CD4-positive, alpha-beta T cell (primary cell): ENCODE measurements at regions not wholly inside any gene's neighbourhood (a gene's known extent, or its start where the extent isn't known, plus 50 kb on each side); places are given as distances from the start of the nearest gene placed in this dataset.

ENCODE experiments used
- ATAC-seq: fragments of 200-7000 bp; cut with Tn5 transposase; one replicate; pipeline ENCODE4 v1.10.0; 2022; ENCODE audit warnings: mild to moderate bottlenecking; ENCODE audit not compliant: poor library complexity
- CTCF ChIA-PET: fragments of 350-600 bp; sonication (Branson Sonifier 250); formaldehyde crosslinking; loops from one replicate; lab custom pipeline; 2021; ENCODE audit warnings: antibody characterized with exemption, inconsistent platforms; lab: Charles Lee
- POLR2A ChIA-PET: fragments of 350-600 bp; sonication (Branson Sonifier 250); formaldehyde crosslinking; loops from one replicate; lab custom pipeline; 2021; ENCODE audit warnings: antibody characterized with exemption, inconsistent platforms; lab: Charles Lee
- DNase-seq, 14 experiments: peaks; one replicate each; pipeline ENCODE4 v3.0.0-alpha.2; 2013 to 2020; ENCODE audit warnings: mixed read lengths in 2 of 14
- H3K27ac ChIP-seq, 2 donors: one replicate each; pipeline versions ENCODE4 v1.5.1 to v1.7.0; 2013; ENCODE audit warnings: low read length in 2 of 2, low read depth in 1 of 2, mild to moderate bottlenecking in 1 of 2
- H3K27me3 ChIP-seq, 2 experiments: 1 replicate in 1 of 2; 2 replicates in 1 of 2; pipeline versions ENCODE4 v1.6.1 to v1.7.0; 2013; ENCODE audit warnings: low read length in 2 of 2, control low read depth in 1 of 2, mild to moderate bottlenecking in 1 of 2, moderate library complexity in 1 of 2; ENCODE audit not compliant: insufficient read depth in 2 of 2, control insufficient read depth in 1 of 2
- H3K36me3 ChIP-seq: one replicate; pipeline ENCODE4 v1.6.1; 2013; ENCODE audit warnings: low read length, control low read depth; ENCODE audit not compliant: insufficient read depth
- H3K4me1 ChIP-seq: one replicate; pipeline ENCODE4 v1.6.1; 2013; ENCODE audit warnings: low read length, control low read depth; ENCODE audit not compliant: insufficient read depth
- H3K4me3 ChIP-seq: one replicate; pipeline ENCODE4 v1.5.1; 2013; ENCODE audit warnings: mild to moderate bottlenecking, low read length, moderate library complexity
- H3K9me3 ChIP-seq, 2 experiments: 1 replicate in 1 of 2; 2 replicates in 1 of 2; pipeline versions ENCODE4 v1.6.1 to v1.7.0; 2013; ENCODE audit warnings: low read length in 2 of 2, mild to moderate bottlenecking in 2 of 2, control low read depth in 1 of 2, moderate library complexity in 1 of 2; ENCODE audit not compliant: control insufficient read depth in 1 of 2, insufficient read depth in 1 of 2
- H3K27ac Mint-ChIP-seq: one replicate; pipeline ENCODE4 v1.8.0; 2020; ENCODE audit warnings: mixed read lengths
- H3K27me3 Mint-ChIP-seq: one replicate; pipeline ENCODE4 v1.8.0; 2021; ENCODE audit warnings: mixed read lengths
- H3K36me3 Mint-ChIP-seq: one replicate; pipeline ENCODE4 v1.8.0; 2021; ENCODE audit warnings: low read depth, mixed read lengths
- H3K4me1 Mint-ChIP-seq: one replicate; pipeline ENCODE4 v1.8.0; 2021; ENCODE audit warnings: low read depth, mixed read lengths
- H3K4me3 Mint-ChIP-seq: one replicate; pipeline ENCODE4 v1.8.0; 2020; ENCODE audit warnings: mild to moderate bottlenecking, mixed read lengths
- H3K9me3 Mint-ChIP-seq: one replicate; pipeline ENCODE4 v1.8.0; 2020; ENCODE audit warnings: mixed read lengths
- CTCF ChIP-seq: fragments of 200-600 bp; IDR thresholded peaks from one replicate; pipeline ENCODE4 v1.8.0; 2022; ENCODE audit warnings: antibody characterized with exemption, mild to moderate bottlenecking
- intact Hi-C, 2 experiments: fragments of 100-400 bp; cut with DNase I in 1 of 2; cut with micrococcal nuclease in 1 of 2; formaldehyde crosslinking; loops; one replicate each; pipeline versions ENCODE4 v1.15.1 to v1.9.0; 2023 to 2025; cut with DNase I, micrococcal nuclease

GRCh38 chr7:124120911-124121310 lies 88.0 kb upstream of the TMEM229A start:
- ATAC-seq: no peak
- no peak overlapping the region for H3K4me3 Mint-ChIP-seq

GRCh38 chr7:124113045-124113444 lies 80.2 kb upstream of the TMEM229A start:
- Histone ChIP-seq H3K27ac (no peak overlapping the region), H3K9me3 (no peaks in the 10 kb centered on the region), H3K36me3 (no peaks in the 10 kb centered on the region), H3K4me3 (no peak overlapping the region), H3K4me1 (no peaks in the 10 kb centered on the region), H3K27me3 (no peaks in the 10 kb centered on the region)
- ChIA-PET POLR2A (no interaction called here), CTCF (no interaction called here)
- ATAC-seq: no peak
- Mint-ChIP-seq H3K9me3 (peaks cover 6% of the 10 kb centered on the region), H3K27me3 (no peaks in the 10 kb centered on the region), H3K27ac (no peak overlapping the region), H3K4me3 (no peak overlapping the region), H3K36me3 (no peaks in the 10 kb centered on the region), H3K4me1 (no peaks in the 10 kb centered on the region)
- DNase-seq: no peak
- intact Hi-C loops: no loop called here
- no peak for TF ChIP-seq CTCF

More at GRCh38 chr7:124120911-124121310, 88.0 kb upstream of the TMEM229A start:
- no peak for DNase-seq
- peaks cover 8% of the 10 kb centered on the region for H3K9me3 Mint-ChIP-seq
- Histone ChIP-seq H3K9me3 (peaks cover 0 to 5% of the 10 kb centered on the region in 2 experiments), H3K27me3 (no peaks in the 10 kb centered on the region), H3K4me1 (no peaks in the 10 kb centered on the region), H3K27ac (no peak overlapping the region), H3K4me3 (no peak overlapping the region), H3K36me3 (no peaks in the 10 kb centered on the region)
- no peaks in the 10 kb centered on the region for H3K36me3 Mint-ChIP-seq
- ChIA-PET POLR2A (no interaction called here), CTCF (no interaction called here)
- intact Hi-C loops: no loop called here
- H3K27me3 Mint-ChIP-seq: no peaks in the 10 kb centered on the region
- no peaks in the 10 kb centered on the region for H3K4me1 Mint-ChIP-seq
- H3K27ac Mint-ChIP-seq: no peak overlapping the region
- TF ChIP-seq CTCF: no peak

GRCh38 chr7:124106575-124106974 lies 73.7 kb upstream of the TMEM229A start:
- no peak overlapping the region for H3K27ac Mint-ChIP-seq
- DNase-seq (no peak), ATAC-seq (no peak)
- no peaks in the 10 kb centered on the region for H3K27me3 ChIP-seq
- H3K27ac ChIP-seq: no peak overlapping the region
- H3K9me3 Mint-ChIP-seq: peaks cover 2% of the 10 kb centered on the region
- ChIA-PET CTCF (no interaction called here), POLR2A (no interaction called here)
- no peak overlapping the region for H3K4me3 Mint-ChIP-seq
- TF ChIP-seq CTCF: no peak
- no peaks in the 10 kb centered on the region for H3K4me1 Mint-ChIP-seq
- no peaks in the 10 kb centered on the region for H3K36me3 ChIP-seq
- intact Hi-C loops: no loop called here
- H3K27me3 Mint-ChIP-seq: no peaks in the 10 kb centered on the region
- no peaks in the 10 kb centered on the region for H3K36me3 Mint-ChIP-seq
- H3K9me3 ChIP-seq: no peaks in the 10 kb centered on the region
- no peaks in the 10 kb centered on the region for H3K4me1 ChIP-seq
- no peak overlapping the region for H3K4me3 ChIP-seq
